OCI-LY1 (cell line): ENCODE measurements at regions not wholly inside any gene's neighbourhood (a gene's known extent, or its start where the extent isn't known, plus 50 kb on each side); places are given as distances from the start of the nearest gene placed in this dataset.

Source experiments
- H2AFZ ChIP-seq: fragments of 200-600 bp; sonication (generic), shearing (Covaris generic); 2 replicates; pipeline ENCODE4 v1.6.0; 2014; ENCODE audit warnings: antibody characterized with exemption, mild to moderate bottlenecking, low read length
- H3F3A ChIP-seq: fragments of 200-600 bp; sonication (generic), shearing (Covaris generic); 2 replicates; pipeline ENCODE4 v1.6.0; 2014; ENCODE audit warnings: mild to moderate bottlenecking, antibody characterized with exemption, low read length, moderate library complexity; ENCODE audit not compliant: insufficient read depth
- H3K27ac ChIP-seq: fragments of 200-600 bp; sonication (generic); 2 replicates; pipeline ENCODE4 v1.5.1; 2014; ENCODE audit warnings: low read length, mixed run types, mild to moderate bottlenecking, low read depth; ENCODE audit not compliant: poor library complexity, severe bottlenecking
- H3K27me3 ChIP-seq: fragments of 200-600 bp; sonication (generic); 2 replicates; pipeline ENCODE4 v1.6.0; 2014; ENCODE audit warnings: antibody characterized with exemption, mild to moderate bottlenecking, low read length, moderate library complexity; ENCODE audit not compliant: insufficient read depth
- H3K36me3 ChIP-seq: fragments of 200-600 bp; sonication (generic); 2 replicates; pipeline ENCODE4 v1.6.1; 2014; ENCODE audit warnings: mild to moderate bottlenecking, antibody characterized with exemption, low read length, moderate library complexity, mixed read lengths; ENCODE audit not compliant: insufficient read depth
- H3K4me1 ChIP-seq: fragments of 200-600 bp; sonication (generic); 2 replicates; pipeline ENCODE4 v1.5.1; 2014; ENCODE audit warnings: mild to moderate bottlenecking, low read length, moderate library complexity; ENCODE audit not compliant: insufficient read depth, severe bottlenecking
- H3K4me2 ChIP-seq: fragments of 200-600 bp; sonication (generic), shearing (Covaris generic); 2 replicates; pipeline ENCODE4 v1.6.1; 2014; ENCODE audit warnings: low read length
- H3K4me3 ChIP-seq: fragments of 200-600 bp; sonication (generic); 2 replicates; pipeline ENCODE4 v1.5.1; 2014; ENCODE audit warnings: low read length, low read depth, mild to moderate bottlenecking, mixed read lengths; ENCODE audit not compliant: poor library complexity, severe bottlenecking
- H3K79me2 ChIP-seq: fragments of 200-600 bp; shearing (Covaris generic); 2 replicates; pipeline ENCODE4 v1.6.1; 2016; ENCODE audit warnings: mixed run types, low read length, mixed read lengths; ENCODE audit not compliant: insufficient read depth
- H3K9ac ChIP-seq: fragments of 200-600 bp; sonication (generic), shearing (Covaris generic); 2 replicates; pipeline ENCODE4 v1.6.1; 2014; ENCODE audit warnings: mild to moderate bottlenecking, low read length, mixed read lengths
- H3K9me2 ChIP-seq: fragments of 200-600 bp; sonication (generic), shearing (Covaris generic); 2 replicates; pipeline ENCODE4 v1.6.1; 2014; ENCODE audit warnings: low read depth, mild to moderate bottlenecking, low read length, mixed read lengths
- H3K9me3 ChIP-seq: fragments of 200-600 bp; shearing (Covaris generic); 2 replicates; pipeline ENCODE4 v1.6.1; 2014; ENCODE audit warnings: low read length, mixed read lengths
- H4K20me1 ChIP-seq: fragments of 200-600 bp; sonication (generic), shearing (Covaris generic); 2 replicates; pipeline ENCODE4 v1.6.0; 2016; ENCODE audit warnings: mild to moderate bottlenecking, low read length; ENCODE audit not compliant: insufficient read depth
- EZH2 ChIP-seq: fragments of 200-600 bp; sonication (generic), shearing (Covaris generic); IDR thresholded peaks from 2 replicates; pipeline ENCODE4 v1.8.0; 2017; ENCODE audit warnings: borderline replicate concordance, mixed run types, mild to moderate bottlenecking, antibody characterized with exemption, low read length, moderate library complexity, mixed read lengths
- TF ChIP-seq, protein P1 (sequence below): fragments of 200-600 bp; sonication (generic), shearing (Covaris generic); IDR thresholded peaks from 2 replicates; pipeline ENCODE4 v1.5.1; 2017; ENCODE audit warnings: mild to moderate bottlenecking, antibody characterized with exemption, low read length, moderate library complexity, mixed read lengths

DNA sequence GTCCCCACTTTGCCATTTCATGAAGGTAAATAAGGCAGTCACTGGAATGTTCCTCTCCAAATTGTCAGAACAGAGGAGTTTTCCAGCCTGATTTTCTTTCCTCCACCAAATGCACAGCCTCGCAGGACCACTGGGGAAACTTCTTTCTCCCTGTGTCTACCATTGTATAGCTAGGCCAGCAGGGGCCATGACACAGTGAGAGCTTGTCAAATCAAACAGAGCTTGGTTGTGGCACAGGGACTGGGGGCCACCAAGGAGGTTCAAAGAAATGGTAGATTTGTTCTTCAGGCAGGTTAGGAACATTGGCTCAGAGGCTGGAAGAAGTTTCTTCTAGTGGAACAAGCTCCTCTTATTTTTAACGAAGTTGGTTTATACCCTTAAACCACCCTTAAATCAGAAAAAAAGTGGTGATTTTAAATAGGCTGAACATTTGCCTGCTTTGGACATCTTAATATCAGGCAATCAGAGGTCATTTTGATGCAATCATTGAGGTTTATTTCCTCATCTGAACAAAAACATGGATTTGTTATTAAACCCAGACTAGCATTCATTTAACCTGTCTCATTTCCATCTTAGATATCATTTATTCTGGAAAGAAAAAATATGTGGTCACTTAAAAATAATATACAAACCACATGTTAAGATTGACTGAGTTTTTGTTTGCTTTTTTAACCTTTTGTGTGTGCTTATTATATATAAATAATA, 105.6 kb downstream of the GTPBP8 start:
- Histone ChIP-seq H3K27me3 (no peaks in the 10 kb centered on the region), H3K4me1 (no peaks in the 10 kb centered on the region), H4K20me1 (no peaks in the 10 kb centered on the region), H2AFZ (no peak overlapping the region), H3K36me3 (no peaks in the 10 kb centered on the region), H3K9ac (no peak overlapping the region), H3K4me2 (no peak overlapping the region), H3K79me2 (no peaks in the 10 kb centered on the region), H3K4me3 (no peak overlapping the region), H3K9me3 (no peaks in the 10 kb centered on the region), H3K9me2 (no peaks in the 10 kb centered on the region), H3K27ac (no peak overlapping the region), H3F3A (no peaks in the 10 kb centered on the region)
- no peak for TF ChIP-seq EZH2
- TF ChIP-seq, protein P1, sequence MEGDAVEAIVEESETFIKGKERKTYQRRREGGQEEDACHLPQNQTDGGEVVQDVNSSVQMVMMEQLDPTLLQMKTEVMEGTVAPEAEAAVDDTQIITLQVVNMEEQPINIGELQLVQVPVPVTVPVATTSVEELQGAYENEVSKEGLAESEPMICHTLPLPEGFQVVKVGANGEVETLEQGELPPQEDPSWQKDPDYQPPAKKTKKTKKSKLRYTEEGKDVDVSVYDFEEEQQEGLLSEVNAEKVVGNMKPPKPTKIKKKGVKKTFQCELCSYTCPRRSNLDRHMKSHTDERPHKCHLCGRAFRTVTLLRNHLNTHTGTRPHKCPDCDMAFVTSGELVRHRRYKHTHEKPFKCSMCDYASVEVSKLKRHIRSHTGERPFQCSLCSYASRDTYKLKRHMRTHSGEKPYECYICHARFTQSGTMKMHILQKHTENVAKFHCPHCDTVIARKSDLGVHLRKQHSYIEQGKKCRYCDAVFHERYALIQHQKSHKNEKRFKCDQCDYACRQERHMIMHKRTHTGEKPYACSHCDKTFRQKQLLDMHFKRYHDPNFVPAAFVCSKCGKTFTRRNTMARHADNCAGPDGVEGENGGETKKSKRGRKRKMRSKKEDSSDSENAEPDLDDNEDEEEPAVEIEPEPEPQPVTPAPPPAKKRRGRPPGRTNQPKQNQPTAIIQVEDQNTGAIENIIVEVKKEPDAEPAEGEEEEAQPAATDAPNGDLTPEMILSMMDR, result no peak

DNA sequence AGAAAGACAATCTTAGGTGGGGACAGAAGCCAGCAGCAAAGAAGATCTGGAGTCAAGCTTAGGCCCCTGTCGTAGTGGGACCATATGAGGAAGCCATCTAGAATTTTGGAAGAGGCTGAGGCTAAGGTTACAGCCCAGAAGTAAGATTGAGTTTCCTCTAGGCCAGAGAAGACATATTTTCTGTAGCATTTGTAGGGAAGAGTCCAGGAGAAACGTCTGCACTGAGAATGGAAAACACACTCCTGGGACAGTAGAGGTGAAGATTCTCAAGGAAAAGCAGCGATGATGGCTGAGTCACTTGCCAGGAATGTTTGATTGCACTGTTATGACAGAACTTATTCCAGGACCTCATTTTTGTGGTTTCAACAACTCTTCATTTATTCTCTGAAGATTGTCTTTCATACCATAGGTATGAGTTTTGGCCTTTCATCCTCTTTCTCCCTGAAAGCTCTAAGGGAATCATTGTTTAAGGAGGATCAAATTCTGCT, 107.2 kb downstream of the GTPBP8 start:
- H2AFZ ChIP-seq, result no peak overlapping the region
- H3K27me3 ChIP-seq, result no peaks in the 10 kb centered on the region
- H3K36me3 ChIP-seq, result no peaks in the 10 kb centered on the region
- H4K20me1 ChIP-seq, result no peaks in the 10 kb centered on the region
- H3K9me2 ChIP-seq, result no peaks in the 10 kb centered on the region
- H3K4me2 ChIP-seq, result no peak overlapping the region
- H3K27ac ChIP-seq, result no peak overlapping the region
- H3F3A ChIP-seq, result no peaks in the 10 kb centered on the region
- no peak overlapping the region for H3K9ac ChIP-seq
- TF ChIP-seq, protein P1, result no peak
- TF ChIP-seq EZH2, result no peak
- H3K4me3 ChIP-seq, result no peak overlapping the region
- H3K9me3 ChIP-seq, result no peaks in the 10 kb centered on the region
- no peaks in the 10 kb centered on the region for H3K4me1 ChIP-seq
- H3K79me2 ChIP-seq, result no peaks in the 10 kb centered on the region

DNA sequence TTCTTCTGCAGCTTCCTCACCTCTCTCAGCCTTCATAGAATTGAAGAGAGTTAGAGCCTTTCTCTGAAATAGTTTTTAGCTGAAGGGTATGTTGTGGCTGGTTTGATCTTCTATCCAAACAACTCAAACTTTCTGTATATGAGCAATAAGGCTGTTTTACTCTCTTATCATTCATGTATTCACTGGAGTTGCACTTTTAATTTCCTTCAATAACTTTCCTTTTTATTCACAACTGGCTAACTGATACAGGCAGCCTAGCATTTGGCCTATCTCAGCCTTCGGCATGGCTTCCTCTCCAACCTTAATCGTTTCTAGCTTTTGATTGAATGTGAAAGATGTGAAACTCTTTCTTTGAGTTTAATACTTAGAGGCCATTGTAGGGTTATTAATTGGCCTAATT, 109.3 kb downstream of the GTPBP8 start:
- H2AFZ ChIP-seq, result no peak overlapping the region
- no peak overlapping the region for H3K27ac ChIP-seq
- no peaks in the 10 kb centered on the region for H3K9me3 ChIP-seq
- H3K4me3 ChIP-seq, result no peak overlapping the region
- no peaks in the 10 kb centered on the region for H3K9me2 ChIP-seq
- H3K27me3 ChIP-seq, result no peaks in the 10 kb centered on the region
- no peaks in the 10 kb centered on the region for H3K79me2 ChIP-seq
- H3F3A ChIP-seq, result no peaks in the 10 kb centered on the region
- no peaks in the 10 kb centered on the region for H3K4me1 ChIP-seq
- no peaks in the 10 kb centered on the region for H3K36me3 ChIP-seq
- TF ChIP-seq EZH2, result no peak
- TF ChIP-seq, protein P1, result no peak
- no peak overlapping the region for H3K4me2 ChIP-seq
- H3K9ac ChIP-seq, result no peak overlapping the region
- no peaks in the 10 kb centered on the region for H4K20me1 ChIP-seq
